ENCODE measurements at regions not wholly inside any gene's neighbourhood (a gene's known extent, or its start where the extent isn't known, plus 50 kb on each side); places are given as distances from the start of the nearest gene placed in this dataset.
A peak's percentile ranks its signal among the peaks of the same experiment; 100 is the strongest.
"Not testable (repeated sequence)": the region's sequence is repeated elsewhere in the genome, so short reads cannot be mapped to it uniquely, and the experiment has no call there.

DNA sequence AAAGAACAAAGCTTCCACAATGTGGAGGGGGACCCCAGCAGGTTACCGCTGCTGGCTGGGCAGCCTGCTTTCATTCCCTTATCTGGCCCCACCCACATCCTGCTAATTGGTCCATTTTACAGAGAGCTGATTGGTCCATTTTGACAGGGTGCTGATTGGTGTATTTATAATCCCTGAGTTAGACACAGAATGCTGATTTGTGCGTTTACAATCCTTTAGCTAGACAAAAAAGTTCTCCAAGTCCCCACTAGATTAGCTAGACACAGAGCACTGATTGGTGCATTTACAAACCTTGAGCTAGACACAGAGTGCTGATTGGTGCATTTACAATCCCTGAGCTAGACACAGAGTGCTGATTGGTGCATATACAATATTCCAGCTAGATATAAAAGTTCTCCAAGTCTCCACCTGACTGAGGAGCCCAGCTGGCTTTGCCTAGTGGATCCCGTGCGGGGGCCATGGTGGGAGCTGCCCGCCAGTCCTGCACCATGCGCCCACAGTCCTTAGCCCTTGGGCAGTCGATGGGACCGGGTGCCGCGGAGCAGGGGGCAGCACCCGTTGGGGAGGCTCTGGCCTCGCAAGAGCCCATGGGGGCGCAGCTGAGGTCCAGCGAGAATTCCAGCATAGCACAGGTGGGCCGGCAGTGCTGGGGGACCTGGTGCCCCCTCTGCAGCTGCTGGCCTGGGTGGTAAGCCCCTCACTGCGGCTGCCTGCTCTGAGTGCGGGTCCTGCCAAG lies 88.8 kb upstream of the MYLIP start:
- H3K27ac ChIP-seq (ENCODE audit: control insufficient read depth, insufficient read depth); H2AFZ ChIP-seq (ENCODE audit: control insufficient read depth, low read depth, low read length); H3K4me2 ChIP-seq (ENCODE audit: control insufficient read depth, insufficient read depth); H3K9ac ChIP-seq (ENCODE audit: control insufficient read depth, insufficient read depth, low read length); H3K79me2 ChIP-seq (ENCODE audit: control insufficient read depth, insufficient read depth, low read length); in situ Hi-C loops (cut with MboI); H3K4me3 ChIP-seq; ATAC-seq; DNase-seq (ENCODE audit: low read depth, low spot score); H3K9me3 ChIP-seq (replicated peaks; ENCODE audit: control insufficient read depth, insufficient read depth, low read length); BruUV-seq (replicated peaks); H4K20me1 ChIP-seq (ENCODE audit: control insufficient read depth, insufficient read depth); H3K27me3 ChIP-seq (replicated peaks in 1 of 2; ENCODE audit: control insufficient read depth in 2 of 2, insufficient read depth in 2 of 2, low read length in 1 of 2); FAIRE-seq; H3K36me3 ChIP-seq (ENCODE audit: control insufficient read depth in 2 of 2, insufficient read depth in 2 of 2, low read length in 1 of 2): not testable (repeated sequence)
- WGBS (ENCODE audit: insufficient coverage, insufficient replicate concordance, low lambda C conversion rate, missing lambda C conversion rate), result 97% methylated on average over 17 of the region's 17 CpGs
- ChIA-PET POLR2A (interaction anchor here (1.9 kb wide), 1 partner anchor 87 kb away, joined by 5 read pairs; no protein-coding TSS in a partner anchor), RAD21 (ENCODE audit: unreplicated experiment) (interaction anchor here (0.6 to 1.3 kb wide), 7 partner anchors 50 to 197 kb away, joined by 3 to 5 read pairs (median 3); no protein-coding TSS in a partner anchor), SMC1A (ENCODE audit: uncharacterized antibody, unreplicated experiment) (interaction anchor here (0.7 to 4.5 kb wide), 10 partner anchors 10 to 304 kb away, joined by 3 to 37 read pairs (median 3); no protein-coding TSS in a partner anchor), CTCF (interaction anchor here (0.9 kb wide), 1 partner anchor 12 kb away, joined by 3 read pairs; no protein-coding TSS in a partner anchor)
- TF ChIP-seq GATAD2B (conservative IDR thresholded peaks at IDR 0.05; ENCODE audit: low read depth), result 0 out of 2 replicates have a peak, but pooled peaks have one; percentile 35
- TF ChIP-seq NFYB (IDR thresholded peaks at IDR 0.05; ENCODE audit: insufficient read depth, low read depth, low read length), result peak; percentile 60
- TF ChIP-seq, protein P1, sequence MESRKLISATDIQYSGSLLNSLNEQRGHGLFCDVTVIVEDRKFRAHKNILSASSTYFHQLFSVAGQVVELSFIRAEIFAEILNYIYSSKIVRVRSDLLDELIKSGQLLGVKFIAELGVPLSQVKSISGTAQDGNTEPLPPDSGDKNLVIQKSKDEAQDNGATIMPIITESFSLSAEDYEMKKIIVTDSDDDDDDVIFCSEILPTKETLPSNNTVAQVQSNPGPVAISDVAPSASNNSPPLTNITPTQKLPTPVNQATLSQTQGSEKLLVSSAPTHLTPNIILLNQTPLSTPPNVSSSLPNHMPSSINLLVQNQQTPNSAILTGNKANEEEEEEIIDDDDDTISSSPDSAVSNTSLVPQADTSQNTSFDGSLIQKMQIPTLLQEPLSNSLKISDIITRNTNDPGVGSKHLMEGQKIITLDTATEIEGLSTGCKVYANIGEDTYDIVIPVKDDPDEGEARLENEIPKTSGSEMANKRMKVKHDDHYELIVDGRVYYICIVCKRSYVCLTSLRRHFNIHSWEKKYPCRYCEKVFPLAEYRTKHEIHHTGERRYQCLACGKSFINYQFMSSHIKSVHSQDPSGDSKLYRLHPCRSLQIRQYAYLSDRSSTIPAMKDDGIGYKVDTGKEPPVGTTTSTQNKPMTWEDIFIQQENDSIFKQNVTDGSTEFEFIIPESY (IDR thresholded peaks at IDR 0.05), result 0 out of 2 replicates have a peak, but pooled peaks have one; percentile 43
- intact Hi-C loops (cut with micrococcal nuclease; ENCODE audit: unreplicated experiment), result loop anchor here (5.0 kb wide), 4 partner anchors 87 to 348 kb away; partner anchors contain the start of gene MYLIP
- peaks cover 29% of the 10 kb centered on the region for H3K4me1 ChIP-seq (ENCODE audit: control insufficient read depth, insufficient read depth, low read length)

Data from GM12878 (cell line).